HG03457 (cell line): ENCODE measurements at regions not wholly inside any gene's neighbourhood (a gene's known extent, or its start where the extent isn't known, plus 50 kb on each side); places are given as distances from the start of the nearest gene placed in this dataset.

Source experiments
- ATAC-seq: cut with Tn5 transposase; IDR thresholded peaks from one replicate; pipeline ENCODE4 v1.9.1; 2021; ENCODE audit warnings: moderate number of reproducible peaks; ENCODE audit not compliant: unreplicated experiment

- ATAC-seq = no peak
These were observed 64.5 kb upstream of the EEPD1 start for GRCh38 chr7:36088553-36088952.

GRCh38 chr7:36088966-36089365 lies 64.1 kb upstream of the EEPD1 start:
- no peak for ATAC-seq

- ATAC-seq = no peak
These were observed 61.8 kb upstream of the EEPD1 start for GRCh38 chr7:36090976-36091873.

GRCh38 chr7:36091874-36092176 lies 61.2 kb upstream of the EEPD1 start:
- no peak for ATAC-seq

- ATAC-seq = no peak
These were observed 60.8 kb upstream of the EEPD1 start for GRCh38 chr7:36092221-36092771.

GRCh38 chr7:36096460-36097095 lies 56.5 kb upstream of the EEPD1 start:
- ATAC-seq = no peak

- ATAC-seq = no peak
These were observed 55.0 kb upstream of the EEPD1 start for GRCh38 chr7:36098096-36098495.

- no peak for ATAC-seq
These were observed 52.8 kb upstream of the EEPD1 start for GRCh38 chr7:36100226-36100625.

- no peak for ATAC-seq
These were observed 52.4 kb upstream of the EEPD1 start for GRCh38 chr7:36100634-36101033.
